ENCODE measurements at regions not wholly inside any gene's neighbourhood (a gene's known extent, or its start where the extent isn't known, plus 50 kb on each side); places are given as distances from the start of the nearest gene placed in this dataset.
"Not testable (repeated sequence)": the region's sequence is repeated elsewhere in the genome, so short reads cannot be mapped to it uniquely, and the experiment has no call there.

DNA sequence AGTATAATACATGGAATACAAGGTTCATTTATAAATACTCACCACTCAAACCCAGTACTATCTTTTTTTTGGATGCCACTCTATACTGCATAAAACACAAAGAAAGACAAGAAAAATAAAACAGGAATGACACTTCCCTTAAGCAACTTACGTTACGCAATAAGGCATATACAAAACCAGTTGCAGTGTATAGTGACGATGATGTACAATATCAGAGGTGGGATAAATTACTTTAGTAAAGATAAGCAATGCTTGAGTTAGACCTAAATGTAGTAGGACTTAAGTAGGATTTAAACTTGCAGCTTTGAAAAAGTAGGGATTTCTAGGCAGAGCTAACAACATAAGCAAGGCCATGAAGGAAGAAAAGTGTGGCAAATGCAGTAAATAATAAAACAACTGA is 374.9 kb downstream of the SPRY2 start:
- DNase-seq: peak; percentile 36

DNA sequence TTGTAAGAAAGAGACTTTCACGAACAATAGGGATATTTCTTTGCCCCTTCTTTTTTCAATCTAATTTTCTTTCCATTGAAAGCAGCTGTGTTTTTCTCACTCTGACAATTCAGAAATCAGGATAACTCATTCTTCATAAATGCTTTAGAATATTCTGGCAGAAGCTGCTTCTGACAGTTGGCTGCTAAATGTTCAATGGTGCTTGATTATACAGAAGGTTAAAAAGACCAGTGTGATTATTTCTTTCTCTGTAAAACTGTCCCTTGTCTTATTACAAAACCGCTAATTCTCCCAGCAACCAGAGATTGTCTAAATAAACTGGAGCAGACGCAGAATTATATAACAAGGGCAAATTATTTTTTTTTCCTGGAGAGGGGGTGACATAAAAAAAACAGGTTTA is 394.4 kb downstream of the SPRY2 start:
- no peak for DNase-seq

DNA sequence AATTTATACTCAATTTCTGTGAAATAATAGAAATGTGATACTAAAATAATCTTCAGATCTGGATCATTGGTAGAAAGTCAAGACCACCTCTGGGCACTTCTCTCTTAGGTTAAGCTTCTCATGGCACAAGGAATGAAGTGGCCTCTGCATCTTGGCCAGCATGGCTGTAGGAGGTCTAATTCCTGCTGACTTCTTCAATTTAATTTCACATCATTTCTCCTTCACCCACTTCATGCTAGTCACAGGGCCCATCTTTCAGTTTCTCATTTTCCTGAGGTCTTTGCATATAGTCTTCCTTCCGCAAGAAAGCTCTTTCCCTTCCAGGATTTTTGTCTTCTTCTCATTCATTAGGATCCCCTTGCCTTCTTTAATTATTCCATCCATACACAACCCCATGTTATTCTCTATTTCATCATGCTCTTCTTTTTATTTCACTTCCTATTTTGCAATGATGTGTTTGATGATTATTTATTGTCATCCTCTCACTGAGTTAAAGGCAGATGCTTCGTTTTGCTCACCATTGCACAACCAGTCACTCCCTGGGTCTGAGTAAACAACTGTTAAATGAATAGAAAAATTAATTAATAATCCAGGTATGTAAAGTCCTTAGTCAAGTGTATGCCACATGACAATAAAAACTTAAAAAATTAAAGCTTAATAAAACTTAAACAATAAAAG is 397.4 kb downstream of the SPRY2 start:
- DNase-seq: peak; percentile 67

DNA sequence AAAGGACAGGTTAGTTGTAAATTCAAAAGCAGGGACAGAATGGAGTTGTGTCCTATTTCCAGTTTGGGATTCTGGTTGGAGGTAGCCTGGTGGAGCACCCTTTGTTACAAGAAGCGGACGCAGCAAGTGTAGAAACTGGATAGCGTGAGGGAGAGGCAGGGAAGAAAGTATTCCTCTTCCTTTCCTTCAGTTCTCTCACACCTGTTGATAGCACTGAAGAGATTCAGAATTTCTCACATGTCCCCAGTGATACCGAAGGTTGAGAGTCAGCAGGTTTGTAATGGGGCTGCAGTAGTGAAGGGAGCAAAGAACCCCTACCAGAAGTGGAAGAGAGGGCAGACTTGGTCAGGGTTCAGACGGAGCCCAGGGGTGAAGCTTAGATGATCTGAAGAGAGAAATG is 399.2 kb downstream of the SPRY2 start:
- DNase-seq: no peak

GRCh38 chr13:79939689-79940088 is 401.2 kb downstream of the SPRY2 start:
- no peak for DNase-seq

- no peak for DNase-seq
These were observed 403.1 kb downstream of the SPRY2 start for GRCh38 chr13:79937771-79938216.

- no peak for DNase-seq
These were observed 403.6 kb downstream of the SPRY2 start for GRCh38 chr13:79937311-79937710.

- DNase-seq: no peak
These were observed 404.4 kb downstream of the SPRY2 start for GRCh38 chr13:79936368-79937136.

- no peak for DNase-seq
These were observed 405.8 kb downstream of the SPRY2 start for GRCh38 chr13:79935121-79935520.

GRCh38 chr13:79933389-79933788 is 407.5 kb downstream of the SPRY2 start:
- DNase-seq: no peak

GRCh38 chr13:79932556-79932955 is 408.4 kb downstream of the SPRY2 start:
- DNase-seq: no peak

GRCh38 chr13:79923973-79924556 is 416.9 kb downstream of the SPRY2 start:
- not testable (repeated sequence) for DNase-seq

DNA sequence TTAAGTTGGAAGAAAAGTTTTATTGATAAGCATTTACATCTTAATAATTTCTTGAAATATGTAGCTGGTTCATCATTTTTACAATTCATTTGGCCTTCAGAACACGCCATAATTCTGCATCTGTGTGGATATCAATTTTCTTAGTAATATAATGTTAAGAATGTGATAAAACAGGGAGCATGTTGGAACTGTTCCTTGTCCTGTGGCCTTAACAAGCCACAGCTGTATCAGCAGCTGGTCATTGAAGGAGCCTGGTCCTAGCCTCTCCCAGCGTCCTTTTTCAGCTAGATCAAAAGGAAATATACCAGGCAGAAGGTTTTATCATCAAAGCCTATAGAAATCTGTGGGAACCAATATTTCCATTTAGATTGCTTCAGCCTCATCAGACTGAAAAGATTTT is 421.8 kb downstream of the SPRY2 start:
- no peak for DNase-seq

GRCh38 chr13:79918620-79919019 is 422.3 kb downstream of the SPRY2 start:
- DNase-seq: no peak

DNA sequence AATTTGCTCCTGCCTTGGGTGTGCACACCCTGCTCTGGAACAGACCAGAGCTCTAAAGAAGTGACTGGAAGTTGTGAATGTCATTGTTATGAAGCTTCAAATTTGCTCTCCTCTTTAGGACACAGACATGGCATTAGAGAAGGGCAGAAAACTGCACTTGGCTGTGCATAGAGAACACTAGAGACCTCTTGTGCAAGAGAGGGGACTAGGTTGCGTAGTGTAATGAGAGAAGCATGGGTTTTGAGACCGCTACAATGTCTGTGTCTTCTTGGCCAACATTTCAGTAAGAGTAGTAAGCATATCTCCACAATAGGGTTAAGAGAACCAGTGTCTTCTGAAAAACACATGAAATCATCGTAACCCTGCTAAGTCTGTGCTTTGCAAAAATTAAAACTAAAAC is 423.3 kb downstream of the SPRY2 start:
- DNase-seq: no peak

- no peak for DNase-seq
These were observed 425.7 kb downstream of the SPRY2 start for GRCh38 chr13:79915114-79915811.

GRCh38 chr13:79913141-79913827 is 427.6 kb downstream of the SPRY2 start:
- DNase-seq: no peak

DNA sequence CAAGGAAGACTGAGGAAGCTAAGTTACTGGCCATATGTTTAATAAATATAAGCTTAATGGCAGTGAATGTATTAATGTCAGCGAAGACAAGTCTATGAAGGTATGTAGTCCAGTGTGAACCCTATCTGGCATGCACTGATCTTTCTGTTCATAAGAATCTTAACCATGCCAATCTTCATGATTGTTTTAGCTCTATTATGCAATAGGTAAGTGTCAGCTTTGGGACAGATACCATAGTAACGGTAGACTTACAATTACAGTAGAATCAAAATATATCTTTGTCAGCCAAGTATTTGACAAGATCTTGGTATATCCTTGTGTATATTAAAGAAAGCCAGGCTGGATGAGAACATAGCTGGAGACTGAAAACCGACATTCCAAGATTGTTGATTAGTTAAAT is 428.5 kb downstream of the SPRY2 start:
- DNase-seq: no peak

DNA sequence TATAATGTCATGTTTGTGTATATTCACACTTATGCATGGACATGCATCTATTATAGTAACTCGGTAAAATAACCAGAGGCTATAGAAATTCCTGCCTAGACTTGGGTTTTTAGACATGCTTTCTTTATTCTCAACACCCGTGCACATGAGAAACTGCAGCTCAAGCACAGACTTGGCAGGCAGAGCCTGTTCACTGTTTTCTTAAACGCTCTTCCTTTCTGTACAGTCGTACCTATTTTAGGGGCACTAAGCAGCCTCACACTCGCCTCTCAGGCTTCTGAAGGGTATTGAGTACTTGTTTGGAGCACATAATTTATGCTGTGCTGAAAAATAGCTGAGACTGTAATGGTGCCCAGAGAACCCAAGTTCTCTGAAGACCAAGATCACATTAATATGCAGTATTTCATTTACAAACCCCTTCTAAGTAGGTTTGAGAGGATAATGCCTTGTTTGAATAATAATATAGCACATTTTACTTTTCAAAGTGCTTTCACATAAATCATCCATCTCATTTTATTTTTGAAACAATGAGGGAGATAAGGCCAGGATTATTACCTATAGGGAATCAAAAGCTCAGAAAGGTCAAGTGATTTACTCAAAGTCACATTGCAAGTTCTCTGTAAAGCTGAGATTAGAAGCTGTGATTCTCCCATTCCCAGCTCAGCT is 429.9 kb downstream of the SPRY2 start:
- no peak for DNase-seq

DNA sequence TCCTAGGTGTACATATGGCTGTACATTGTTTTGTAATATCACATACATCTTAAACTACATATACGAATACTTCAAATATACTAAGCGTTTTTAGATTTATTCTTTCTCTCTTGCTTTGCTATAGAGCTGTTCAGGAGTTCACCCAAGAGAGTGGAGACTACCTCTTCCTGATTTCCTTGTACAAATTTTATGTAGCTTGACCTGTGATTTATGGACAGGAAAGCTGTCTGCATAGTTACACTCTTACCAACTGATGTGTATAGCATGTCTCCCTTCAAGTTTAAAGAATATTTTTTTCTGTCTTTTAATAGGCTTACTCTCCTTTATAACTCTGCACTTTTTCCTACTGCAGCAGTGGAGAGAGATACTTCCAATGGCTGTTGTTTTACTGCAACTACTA is 428.7 kb downstream of the NDFIP2 start:
- no peak for DNase-seq

GRCh38 chr13:79908381-79908780 is 427.4 kb downstream of the NDFIP2 start:
- no peak for DNase-seq

GRCh38 chr13:79907527-79907926 is 426.6 kb downstream of the NDFIP2 start:
- no peak for DNase-seq
